Activated naive CD8-positive, alpha-beta T cell treated with anti-CD3 and anti-CD28 coated beads, Interleukin-2, amount 50 U/mL, for 16 hours (primary cell): ENCODE measurements at regions not wholly inside any gene's neighbourhood (a gene's known extent, or its start where the extent isn't known, plus 50 kb on each side); places are given as distances from the start of the nearest gene placed in this dataset.

Experiments used
- DNase-seq: peaks from one replicate; pipeline ENCODE4 v3.0.0-alpha.2; 2020; ENCODE audit warnings: low read depth, low spot score

- no peak for DNase-seq
Observed at GRCh38 chr12:124431971-124432370, 135.4 kb downstream of the NCOR2 start.

DNA sequence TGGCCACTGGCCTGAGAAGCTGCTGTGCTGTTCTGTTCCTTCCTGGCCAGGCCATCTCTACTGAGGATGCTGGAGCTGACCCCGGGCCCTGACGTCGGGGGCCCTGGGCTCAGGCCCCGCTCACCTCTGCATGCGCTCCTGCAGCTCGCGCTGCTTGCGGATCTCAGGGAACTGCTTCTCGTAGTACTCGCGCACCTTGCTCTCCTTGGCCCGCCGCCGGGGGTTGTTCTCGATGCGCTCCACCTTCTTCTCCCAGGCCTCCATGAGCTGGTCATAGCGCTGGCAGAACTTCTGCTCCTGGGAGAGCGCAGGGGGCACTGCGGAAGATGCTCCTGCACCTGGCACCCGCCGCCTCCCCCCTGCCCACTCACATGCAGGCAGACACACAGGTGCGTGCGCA lies 135.6 kb downstream of the RFLNA start:
- DNase-seq, result no peak

DNA sequence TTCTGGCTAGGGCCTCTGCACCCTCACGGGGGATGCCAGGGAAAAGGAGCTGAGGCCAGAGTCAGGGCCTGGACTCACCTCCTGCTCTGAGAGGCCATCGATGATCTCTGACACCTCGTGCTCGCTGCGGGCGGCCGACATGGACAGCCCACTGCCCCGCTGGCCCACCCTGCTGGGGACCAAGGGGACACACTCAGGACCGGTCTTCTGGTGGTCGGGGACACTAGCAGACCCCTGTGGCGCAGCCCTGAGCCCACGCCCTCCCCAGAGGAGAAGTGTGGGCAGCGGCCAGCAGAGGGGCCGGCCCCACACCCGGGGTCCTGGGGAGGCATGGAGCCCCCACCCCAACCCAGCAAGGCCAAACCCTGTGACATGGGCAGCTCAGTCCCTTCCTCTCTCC lies 134.6 kb downstream of the RFLNA start:
- no peak for DNase-seq

GRCh38 chr12:124428792-124429281 lies 133.9 kb downstream of the RFLNA start:
- no peak for DNase-seq

GRCh38 chr12:124428136-124428791 lies 133.4 kb downstream of the RFLNA start:
- DNase-seq, result no peak

GRCh38 chr12:124426594-124427555 lies 132.0 kb downstream of the RFLNA start:
- DNase-seq, result no peak

GRCh38 chr12:124425667-124426066 lies 130.8 kb downstream of the RFLNA start:
- DNase-seq, result no peak

- no peak for DNase-seq
Observed at GRCh38 chr12:124424516-124424905, 129.6 kb downstream of the RFLNA start.

DNA sequence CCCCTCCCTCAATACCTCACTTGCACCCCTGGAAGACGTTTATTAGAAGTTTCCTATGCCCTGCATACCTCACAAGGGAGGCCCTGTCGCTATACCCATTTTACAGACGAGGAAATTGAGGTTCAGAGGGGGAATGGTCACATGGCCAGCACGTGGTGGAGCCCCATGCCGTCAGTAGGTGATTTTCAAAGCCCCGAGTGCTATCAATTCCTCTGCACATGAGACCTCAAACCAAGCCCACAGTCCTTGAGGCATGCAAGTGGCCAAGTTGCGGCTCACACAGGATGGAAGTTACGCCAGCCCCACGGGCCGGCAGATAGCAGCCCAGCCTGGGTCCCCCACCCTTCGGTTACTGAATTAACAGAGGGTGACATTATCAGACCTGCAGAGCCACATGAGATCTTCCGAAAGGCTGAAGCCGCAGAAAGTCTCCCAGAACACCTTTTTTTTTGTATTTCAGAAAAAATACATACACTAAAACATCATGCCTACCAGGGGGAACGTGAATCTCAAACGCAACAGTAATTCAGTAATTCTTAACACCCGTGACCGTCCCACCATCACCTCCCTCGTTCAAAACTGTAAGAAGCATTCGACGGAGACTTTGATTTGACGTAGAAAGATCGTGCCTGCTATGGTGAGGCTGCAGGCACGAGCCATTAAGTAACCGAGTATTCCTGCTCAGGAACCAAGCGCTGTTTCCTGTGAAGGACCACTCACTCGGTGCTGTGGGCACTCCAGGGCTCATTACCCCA lies 129.0 kb downstream of the RFLNA start:
- no peak for DNase-seq

- no peak for DNase-seq
Observed at GRCh38 chr12:124422570-124423523, 128.0 kb downstream of the RFLNA start.

DNA sequence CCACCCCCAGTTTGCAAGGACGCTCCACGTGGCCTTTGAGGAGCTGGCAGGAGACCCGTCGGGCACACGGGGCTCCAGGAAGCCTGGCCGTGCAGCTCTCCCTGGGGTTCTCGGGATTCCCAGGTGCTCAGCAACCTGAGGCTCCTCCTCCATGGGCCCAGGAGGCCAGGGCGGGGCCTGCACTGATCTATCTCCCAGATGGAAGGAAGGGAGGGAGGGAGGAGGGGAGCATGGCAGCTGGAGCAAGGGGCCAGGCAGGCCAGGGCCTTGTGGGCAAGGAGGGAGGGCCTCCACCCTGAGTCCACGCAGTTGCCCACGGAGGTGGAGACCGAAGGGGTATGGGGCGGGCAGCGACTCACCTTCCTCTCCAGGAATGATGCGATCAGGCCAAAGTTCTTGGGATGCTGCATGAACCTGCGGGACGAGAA lies 127.3 kb downstream of the RFLNA start:
- no peak for DNase-seq

- no peak for DNase-seq
Observed at GRCh38 chr12:124420996-124421674, 126.2 kb downstream of the RFLNA start.

GRCh38 chr12:124420041-124420995 lies 125.4 kb downstream of the RFLNA start:
- DNase-seq, result no peak

- DNase-seq, result no peak
Observed at GRCh38 chr12:124419292-124420040, 124.6 kb downstream of the RFLNA start.

DNA sequence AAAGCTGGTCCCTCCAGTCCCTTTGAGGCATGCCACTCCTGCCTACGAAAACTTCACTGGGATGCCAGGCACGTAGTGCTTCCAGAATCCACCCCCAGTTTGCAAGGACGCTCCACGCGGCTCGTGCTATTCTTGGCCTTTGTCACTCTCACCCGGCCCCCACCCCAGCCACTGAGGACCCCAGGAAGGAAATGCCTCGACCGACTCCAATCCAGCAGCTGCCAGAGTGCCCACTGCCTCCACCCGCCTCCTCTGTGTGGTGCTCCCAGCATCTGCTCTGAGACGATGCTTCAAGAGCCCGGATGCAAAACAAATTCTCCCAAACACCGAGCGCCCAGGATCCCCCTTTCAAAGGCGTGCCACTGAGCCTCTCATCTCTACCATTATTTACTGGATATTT lies 123.9 kb downstream of the RFLNA start:
- no peak for DNase-seq

- no peak for DNase-seq
Observed at GRCh38 chr12:124418156-124418555, 123.3 kb downstream of the RFLNA start.

- no peak for DNase-seq
Observed at GRCh38 chr12:124416516-124417395, 121.9 kb downstream of the RFLNA start.
